Fibroblast of mammary gland (primary cell): ENCODE measurements at regions not wholly inside any gene's neighbourhood (a gene's known extent, or its start where the extent isn't known, plus 50 kb on each side); places are given as distances from the start of the nearest gene placed in this dataset.

ENCODE experiments used
- DNase-seq: peaks from one replicate; pipeline ENCODE4 v3.0.0-alpha.2; 2010; ENCODE audit warnings: low read depth
- H3K4me3 ChIP-seq: 2 replicates; pipeline ENCODE4 v1.5.1; 2011; ENCODE audit warnings: low read depth, mild to moderate bottlenecking, low read length, moderate library complexity; ENCODE audit not compliant: control insufficient read depth
- CTCF ChIP-seq: conservative IDR thresholded peaks from 2 replicates; pipeline ENCODE4 v1.5.1; 2011; ENCODE audit warnings: low read depth, low read length, inconsistent platforms; ENCODE audit not compliant: control insufficient read depth, insufficient read depth

- H3K4me3 ChIP-seq = no peak overlapping the region
- no peak for DNase-seq
- no peak for TF ChIP-seq CTCF
Observed at GRCh38 chr1:168640182-168640581, 63.8 kb downstream of the XCL1 start.

GRCh38 chr1:168640836-168641235 is 64.4 kb downstream of the XCL1 start:
- TF ChIP-seq CTCF = no peak
- no peak overlapping the region for H3K4me3 ChIP-seq
- no peak for DNase-seq

GRCh38 chr1:168643152-168643551 is 66.7 kb downstream of the XCL1 start:
- peak; percentile 55 for DNase-seq
- no peak for TF ChIP-seq CTCF
- no peak overlapping the region for H3K4me3 ChIP-seq
